ENCODE measurements at regions not wholly inside any gene's neighbourhood (a gene's known extent, or its start where the extent isn't known, plus 50 kb on each side); places are given as distances from the start of the nearest gene placed in this dataset.

DNA sequence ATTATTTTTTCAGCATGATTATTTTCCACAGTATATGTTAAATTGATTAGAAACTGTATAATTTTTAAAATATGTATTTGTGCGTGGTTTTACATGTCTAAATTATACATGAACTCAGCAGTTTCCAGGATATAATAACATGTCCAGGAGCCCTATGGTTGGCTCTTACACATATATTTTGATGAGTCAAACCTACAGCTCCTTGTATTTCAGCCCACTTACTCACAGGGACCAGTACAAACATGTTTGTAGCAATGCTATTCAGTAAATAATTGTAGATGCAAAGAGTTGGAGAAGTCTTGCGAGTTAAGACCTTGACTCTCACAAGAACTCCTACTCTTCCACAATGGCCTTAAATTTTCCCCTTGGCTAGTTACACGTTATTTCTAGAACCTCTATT is 107.2 kb upstream of the SASH1 start:
- intact Hi-C loops (cut with DNase I): no loop called here
- no peak for DNase-seq (ENCODE audit: low spot score)

DNA sequence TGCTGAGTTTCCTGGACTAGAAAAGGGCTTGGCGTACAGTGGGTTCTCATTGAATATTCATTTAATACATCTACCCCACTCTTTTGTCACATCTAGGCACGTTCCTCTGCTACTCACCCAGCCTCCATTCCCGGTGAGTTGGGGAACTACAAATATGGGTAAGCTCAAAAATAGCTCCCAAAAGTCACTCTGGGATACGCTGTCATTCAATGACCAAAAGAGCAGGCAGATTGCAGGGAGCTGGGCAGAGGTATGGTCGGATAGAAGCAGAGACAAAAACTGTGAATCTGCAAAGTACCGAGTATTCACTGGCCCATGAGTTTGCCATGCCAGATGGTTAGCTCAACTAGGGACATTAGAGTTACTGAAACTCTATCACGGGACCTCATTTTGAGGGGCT is 103.9 kb upstream of the SASH1 start:
- intact Hi-C loops (cut with DNase I): no loop called here
- no peak for DNase-seq (ENCODE audit: low spot score)

DNA sequence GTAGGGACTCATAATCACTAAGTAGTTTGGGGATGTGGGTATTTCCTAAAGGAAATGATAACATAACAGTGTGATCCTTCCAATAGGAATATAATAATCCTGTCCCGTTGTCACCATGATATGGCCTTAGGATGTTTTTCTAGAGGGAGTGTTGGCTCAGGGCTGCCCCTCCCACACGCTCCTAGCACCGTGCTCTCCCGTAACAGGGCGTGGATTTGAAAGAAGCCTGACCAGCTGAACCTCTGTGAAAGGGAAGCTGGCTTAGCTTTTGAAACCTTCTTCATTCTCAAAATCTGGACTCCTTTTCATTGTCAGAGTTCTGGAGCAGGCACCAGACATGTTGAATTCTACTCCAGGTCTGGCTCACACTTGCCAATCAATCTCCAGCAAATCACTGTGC is 103.4 kb upstream of the SASH1 start:
- DNase-seq (ENCODE audit: low spot score): no peak
- intact Hi-C loops (cut with DNase I): no loop called here

DNA sequence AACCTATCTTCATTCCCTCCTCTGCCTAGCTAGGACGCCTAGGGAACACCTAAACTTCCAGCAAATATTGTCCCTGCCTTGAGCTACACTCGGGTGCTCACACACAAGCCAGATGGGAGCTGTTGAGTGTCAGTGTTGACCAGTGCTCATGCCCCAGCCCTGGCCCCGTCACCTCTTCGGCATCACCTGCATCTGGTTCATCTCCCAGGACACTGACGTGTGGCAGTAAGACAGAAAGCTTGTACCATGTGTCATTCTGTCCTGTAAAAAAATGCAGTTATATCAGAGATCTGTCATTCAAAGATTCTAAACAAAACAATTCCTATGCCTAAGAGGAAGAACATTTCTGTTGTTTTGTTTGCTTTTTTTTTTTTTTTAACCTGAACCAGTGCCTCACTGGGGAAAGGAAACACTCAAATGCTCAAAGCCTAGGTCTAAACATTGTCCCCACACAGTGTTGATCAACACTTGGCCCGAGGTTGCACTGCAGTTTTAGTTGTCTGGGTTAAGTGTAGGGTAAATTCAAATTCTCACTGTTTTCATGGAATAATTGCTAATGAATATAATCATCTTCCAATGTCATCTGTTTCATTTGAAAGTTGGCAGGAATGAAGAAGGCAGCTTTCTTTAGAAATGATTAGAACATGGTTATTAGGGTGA is 102.7 kb upstream of the SASH1 start:
- intact Hi-C loops (cut with DNase I): loop anchor here in 1 of 2 donors (10.0 kb wide), 1 partner anchor 55 kb away; no protein-coding TSS in a partner anchor
- no peak for DNase-seq (ENCODE audit: low spot score)

DNA sequence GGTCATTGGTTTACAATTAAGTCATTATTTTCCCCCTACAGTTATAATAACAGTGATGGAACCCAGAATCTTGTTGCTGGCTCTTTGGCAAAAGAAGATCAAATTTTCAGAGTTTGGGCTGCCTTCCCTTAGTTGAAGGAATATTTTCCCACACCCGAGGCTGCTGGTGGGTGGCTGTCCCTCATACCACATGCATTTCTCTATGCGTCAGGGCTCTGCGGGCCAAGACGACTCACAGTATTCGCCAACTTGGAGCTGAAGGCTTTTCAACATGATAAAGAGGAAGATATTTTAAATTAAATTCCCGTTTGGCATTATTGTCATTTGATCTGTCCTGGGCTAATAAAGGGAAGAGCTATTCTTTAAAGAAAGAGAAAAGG is 102.2 kb upstream of the SASH1 start:
- intact Hi-C loops (cut with DNase I): loop anchor here in 1 of 2 donors (10.0 kb wide), 1 partner anchor 56 kb away; no protein-coding TSS in a partner anchor
- DNase-seq (ENCODE audit: low spot score): no peak

DNA sequence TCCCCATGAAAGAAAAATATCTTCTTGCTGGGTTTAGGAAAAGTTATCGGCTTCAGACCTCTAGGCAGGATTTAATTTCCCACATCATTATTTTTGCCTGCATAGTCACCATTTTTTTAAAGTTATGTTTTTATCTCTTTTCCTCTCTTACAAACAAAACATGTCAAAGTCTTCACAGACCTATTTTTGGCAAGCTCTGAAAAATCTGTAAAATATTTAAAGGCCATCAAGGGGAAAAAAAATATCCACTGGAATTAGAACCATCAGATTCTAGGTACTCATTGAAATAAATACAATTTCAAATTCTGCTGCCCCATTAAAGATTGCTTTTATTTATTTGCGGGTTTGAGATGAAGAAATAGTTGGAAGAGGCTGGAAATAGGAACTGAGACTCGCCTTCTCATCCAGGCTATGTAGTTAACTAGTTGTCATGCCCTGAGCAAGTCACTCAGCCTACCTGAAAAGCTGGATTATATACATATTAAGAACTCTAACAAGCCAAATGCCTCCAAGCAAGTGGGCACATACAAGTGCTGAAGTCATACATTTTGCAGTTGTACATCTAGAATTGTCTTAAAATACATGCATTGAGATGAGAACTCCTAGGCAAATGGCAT is 101.7 kb upstream of the SASH1 start:
- no peak for DNase-seq (ENCODE audit: low spot score)
- intact Hi-C loops (cut with DNase I): loop anchor here in 1 of 2 donors (10.0 kb wide), 1 partner anchor 56 kb away; no protein-coding TSS in a partner anchor

DNA sequence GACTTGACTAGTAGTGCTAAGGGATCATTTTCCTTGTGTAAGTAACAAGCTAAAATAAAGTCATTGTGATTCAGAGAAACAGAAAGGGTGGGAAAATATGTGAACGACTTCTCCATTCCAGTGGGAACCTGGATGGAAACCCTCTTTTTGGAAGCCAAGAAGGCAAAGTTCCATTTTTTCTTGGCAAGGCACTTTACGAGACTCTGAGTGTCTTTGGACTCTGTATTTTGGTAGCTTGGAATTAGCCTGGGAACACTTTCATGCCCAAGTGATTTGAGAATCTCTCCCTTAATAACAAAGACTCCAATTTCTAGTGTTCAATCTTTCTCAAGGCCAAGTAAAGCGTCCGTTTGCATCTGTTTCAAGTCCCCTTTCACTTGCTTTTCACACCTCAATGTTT is 100.5 kb upstream of the SASH1 start:
- DNase-seq (ENCODE audit: low spot score): no peak
- intact Hi-C loops (cut with DNase I): loop anchor here in 1 of 2 donors (10.0 kb wide), 1 partner anchor 57 kb away; no protein-coding TSS in a partner anchor

DNA sequence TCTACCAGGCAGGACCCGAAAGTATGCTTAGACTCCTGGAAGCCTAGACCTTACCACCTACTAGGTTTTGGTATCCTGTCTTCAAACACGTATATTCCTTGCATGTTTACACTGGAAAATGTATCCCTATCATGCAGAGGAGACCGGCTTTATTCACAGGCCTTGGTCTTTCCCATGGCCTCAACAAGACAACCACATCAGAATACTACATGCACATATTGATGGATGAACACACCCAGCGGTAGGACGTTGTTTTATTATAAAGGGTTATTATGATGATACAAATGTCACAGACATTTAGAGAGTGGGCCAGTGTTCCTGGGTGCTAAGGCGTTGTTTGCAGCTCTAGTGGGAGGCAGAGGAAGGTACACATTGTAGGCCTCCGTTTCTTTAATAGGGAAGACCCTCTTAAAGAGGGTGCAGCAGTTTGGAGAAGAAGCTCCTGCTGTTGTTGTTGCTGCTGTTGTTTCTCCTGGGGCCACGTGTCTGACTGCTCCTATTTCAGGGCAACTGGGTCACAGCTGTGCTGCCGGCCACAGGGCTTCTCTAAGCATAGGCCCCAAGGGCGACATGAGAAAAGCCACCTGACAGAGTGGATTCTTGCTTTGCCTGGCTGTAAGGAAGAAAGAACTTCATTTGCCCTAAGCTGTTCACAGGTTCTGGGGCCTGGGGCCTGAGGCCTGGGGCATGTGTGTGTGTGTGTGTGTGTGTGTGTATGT is 98.3 kb upstream of the SASH1 start:
- no peak for DNase-seq (ENCODE audit: low spot score)
- intact Hi-C loops (cut with DNase I): loop anchor here in 1 of 2 donors (10.0 kb wide), 1 partner anchor 60 kb away; no protein-coding TSS in a partner anchor

DNA sequence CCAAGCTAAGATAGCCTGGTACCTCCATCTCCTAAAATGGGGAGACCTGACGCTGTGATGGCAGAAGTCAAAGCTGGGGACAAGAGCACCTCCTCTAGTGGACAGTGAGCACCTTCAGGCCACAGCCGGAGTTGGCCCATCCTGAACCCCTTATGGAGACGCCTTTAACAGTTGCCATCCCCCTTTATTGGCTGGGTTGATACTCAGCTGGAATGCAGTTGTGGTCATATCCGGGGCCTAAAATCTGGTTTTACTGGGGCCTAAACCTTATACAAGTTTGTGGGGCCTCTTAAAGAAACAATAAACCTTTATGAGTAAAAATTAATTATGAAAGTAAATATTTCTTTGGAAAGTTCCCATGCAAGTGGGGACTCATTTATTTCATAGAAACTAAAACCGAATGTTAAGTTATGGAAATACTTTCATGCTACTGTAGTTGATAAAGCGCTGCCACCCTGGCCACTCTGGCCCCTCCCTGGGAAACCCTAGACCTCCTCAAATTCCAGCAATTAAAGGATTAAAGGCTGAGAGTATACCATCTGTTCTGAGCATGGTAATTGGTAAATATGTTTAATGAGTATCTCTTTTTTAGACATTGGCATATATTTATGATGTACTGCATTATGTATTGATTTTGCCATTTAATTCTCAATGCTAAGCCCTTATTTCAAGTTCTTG is 95.1 kb upstream of the SASH1 start:
- intact Hi-C loops (cut with DNase I): loop anchor here in 1 of 2 donors (10.0 kb wide), 1 partner anchor 63 kb away; no protein-coding TSS in a partner anchor
- DNase-seq (ENCODE audit: low spot score): no peak

DNA sequence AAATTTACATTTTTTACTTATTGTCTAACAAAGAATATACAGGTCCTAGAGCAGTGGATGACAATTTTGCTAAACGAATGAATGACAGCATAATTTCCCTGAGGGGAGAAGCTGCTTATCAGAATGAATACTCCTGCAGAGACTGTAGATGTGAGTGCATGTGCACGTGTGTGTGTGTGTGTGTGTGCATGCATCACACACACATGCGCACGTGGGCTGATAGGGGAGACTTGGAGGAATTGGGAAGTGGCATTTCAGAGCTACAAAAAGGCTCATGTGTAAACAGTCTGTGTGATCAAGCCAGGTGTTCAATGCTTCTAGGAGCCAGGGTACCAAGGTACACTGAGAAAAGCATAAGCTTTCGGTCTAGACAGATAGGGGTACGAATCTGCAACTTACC is 93.5 kb upstream of the SASH1 start:
- DNase-seq (ENCODE audit: low spot score): no peak
- intact Hi-C loops (cut with DNase I): loop anchor here in 1 of 2 donors (10.0 kb wide), 1 partner anchor 64 kb away; no protein-coding TSS in a partner anchor

DNA sequence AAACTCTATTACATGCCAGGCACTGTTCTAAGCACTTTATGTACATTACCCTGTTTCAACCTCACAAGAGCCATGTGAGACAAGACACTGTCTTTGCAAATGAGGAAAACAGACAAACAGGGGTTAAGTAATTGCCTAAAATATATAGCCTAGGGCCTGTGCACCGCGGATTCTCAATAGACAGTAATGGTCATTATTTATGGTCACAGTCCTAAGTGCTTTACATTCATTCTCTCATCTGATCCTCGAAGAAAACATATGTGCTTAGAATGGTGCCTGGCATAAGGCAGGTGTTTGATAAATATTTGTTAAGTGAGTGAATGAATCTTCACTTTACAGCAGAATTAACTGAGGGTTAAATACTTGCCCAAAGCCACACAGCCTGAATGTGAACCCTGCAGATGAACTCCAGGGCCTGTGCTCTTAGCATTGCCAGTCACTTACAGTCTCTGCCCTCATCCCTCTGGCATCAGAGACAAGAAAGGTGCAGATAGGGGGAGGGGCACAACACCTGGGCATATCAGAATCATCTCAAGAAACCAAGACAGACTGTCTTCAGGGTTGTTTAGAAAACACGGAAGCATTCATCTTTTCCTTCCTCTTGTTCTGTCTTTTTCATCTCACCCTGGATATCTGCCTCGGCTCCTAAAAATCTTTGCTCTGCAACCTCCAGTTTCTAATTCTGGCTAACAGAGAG is 92.8 kb upstream of the SASH1 start:
- intact Hi-C loops (cut with DNase I): loop anchor here in 1 of 2 donors (10.0 kb wide), 1 partner anchor 65 kb away; no protein-coding TSS in a partner anchor
- DNase-seq (ENCODE audit: low spot score): no peak

DNA sequence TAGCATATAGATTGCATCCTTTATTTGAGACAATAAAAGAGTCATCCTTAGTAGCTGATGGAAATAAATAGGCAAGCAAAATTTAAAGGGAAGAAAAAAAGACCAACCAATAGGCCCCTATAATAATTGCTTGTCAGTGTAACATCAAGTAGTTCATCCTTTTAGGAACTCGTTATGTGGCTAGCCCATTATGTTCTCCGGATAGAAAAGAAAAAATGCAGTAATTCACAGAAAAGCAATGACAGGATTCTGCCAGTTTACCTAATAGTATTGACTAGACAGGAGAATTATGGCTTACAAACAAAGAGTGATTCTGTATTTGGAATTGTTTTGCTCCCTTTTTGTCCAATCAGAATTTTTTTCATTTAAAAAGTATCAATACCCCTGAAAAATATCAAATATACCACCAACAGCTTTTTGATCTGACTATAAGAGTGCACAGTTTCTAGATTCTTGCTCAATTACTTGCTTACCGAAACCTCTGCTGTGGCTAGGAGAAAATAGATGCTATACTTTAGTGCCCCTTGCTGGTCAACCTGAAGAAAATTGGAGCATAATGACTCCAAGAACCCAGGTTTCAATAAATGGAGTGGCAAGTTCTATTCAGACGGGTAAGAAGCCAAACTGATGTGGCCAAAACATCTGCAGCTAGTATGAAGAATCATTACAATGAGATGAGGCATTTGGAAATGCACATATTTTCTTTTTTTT is 91.5 kb upstream of the SASH1 start:
- intact Hi-C loops (cut with DNase I): no loop called here
- no peak for DNase-seq (ENCODE audit: low spot score)

DNA sequence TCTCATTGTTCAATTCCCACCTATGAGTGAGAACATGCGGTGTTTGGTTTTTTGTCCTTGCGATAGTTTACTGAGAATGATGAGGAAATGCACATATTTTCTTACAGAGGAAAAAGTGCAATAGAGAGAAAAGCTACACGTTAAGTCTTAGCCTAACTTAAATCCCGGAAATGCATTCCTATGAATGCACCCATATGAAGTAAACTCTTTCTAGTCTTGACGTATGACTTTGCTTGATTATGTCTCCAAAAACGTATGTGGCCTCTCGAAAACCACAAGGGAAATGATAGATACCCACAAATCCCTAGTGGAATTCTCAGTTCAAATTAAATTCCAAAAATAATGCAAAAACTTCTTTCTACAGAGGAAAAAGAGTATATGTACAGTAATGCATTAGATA is 90.7 kb upstream of the SASH1 start:
- intact Hi-C loops (cut with DNase I): no loop called here
- no peak for DNase-seq (ENCODE audit: low spot score)

DNA sequence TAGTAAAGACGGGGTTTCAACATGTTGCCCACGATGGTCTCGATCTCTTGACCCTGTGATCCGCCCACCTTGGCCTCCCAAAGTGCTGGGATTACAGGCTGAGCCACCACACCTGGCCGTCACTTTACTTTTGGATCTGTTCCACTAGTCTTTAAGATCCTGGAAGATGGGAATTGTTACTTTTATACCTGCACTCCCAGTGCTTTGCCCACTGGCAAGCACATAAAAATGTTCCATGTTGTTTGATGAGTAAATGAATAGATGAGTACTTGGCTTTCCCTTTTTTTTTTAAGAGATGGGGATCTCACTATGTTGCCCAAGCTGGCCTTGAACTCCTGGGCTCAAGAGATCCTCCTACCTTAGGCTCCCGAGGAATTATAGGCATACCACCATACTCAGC is 84.8 kb upstream of the SASH1 start:
- no peak for DNase-seq (ENCODE audit: low spot score)
- intact Hi-C loops (cut with DNase I): no loop called here

DNA sequence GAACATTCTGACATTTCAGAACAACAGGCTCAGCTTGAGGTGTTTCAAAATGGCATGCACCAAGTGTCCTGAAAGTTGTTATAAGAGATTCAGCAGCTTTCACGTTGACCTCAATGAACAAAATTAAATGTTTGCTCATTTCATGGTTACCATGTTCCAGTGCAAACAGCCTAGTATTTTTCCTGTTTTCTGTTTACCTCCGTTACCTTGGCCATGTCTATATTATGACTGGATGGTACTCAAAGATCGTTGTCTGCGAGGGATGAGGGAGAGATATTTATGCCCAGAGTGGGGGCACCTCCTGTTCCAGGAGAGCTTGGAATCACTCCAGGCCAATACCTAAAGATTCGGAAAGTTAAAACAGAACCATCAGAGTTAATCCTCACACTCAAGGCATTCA is 83.8 kb upstream of the SASH1 start:
- intact Hi-C loops (cut with DNase I): no loop called here
- no peak for DNase-seq (ENCODE audit: low spot score)

DNA sequence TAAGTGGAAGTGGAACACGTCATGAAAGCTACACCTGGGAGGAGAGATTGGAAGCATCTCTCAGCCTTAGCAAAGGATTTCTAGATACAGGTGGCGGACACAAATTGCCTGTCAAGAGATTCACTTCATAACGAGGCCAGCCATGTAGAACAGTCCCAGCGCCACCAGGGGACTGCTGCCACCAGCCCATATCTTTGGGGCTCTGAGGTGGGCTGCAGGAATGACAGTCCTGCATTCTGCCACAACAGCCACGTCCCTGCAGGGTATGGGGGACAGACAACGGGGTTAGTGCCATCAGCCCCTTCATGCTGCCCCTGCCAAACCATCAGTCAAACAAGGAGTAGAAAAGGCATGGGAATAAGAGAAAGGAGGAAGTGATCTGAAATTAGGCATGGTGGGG is 81.2 kb upstream of the SASH1 start:
- no peak for DNase-seq (ENCODE audit: low spot score)
- intact Hi-C loops (cut with DNase I): no loop called here

DNA sequence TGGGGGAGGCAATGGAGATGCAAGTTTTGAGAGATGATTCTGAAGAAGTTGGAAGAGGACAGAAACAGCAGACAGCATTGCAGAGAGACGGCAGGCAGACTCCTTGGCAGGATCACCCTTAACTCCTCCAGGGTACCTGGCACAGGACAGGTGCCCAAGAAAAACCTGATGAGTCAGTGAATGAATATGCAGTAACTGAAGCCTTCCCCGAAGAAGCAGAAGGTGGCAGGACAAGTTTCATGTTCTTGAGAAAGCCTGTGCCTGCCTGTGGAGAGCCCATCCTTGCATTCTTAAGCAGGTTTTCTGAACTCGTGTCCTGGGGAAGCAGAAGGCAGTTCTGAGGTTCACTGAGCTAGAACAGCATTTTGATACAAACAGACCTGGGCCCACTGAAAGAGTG is 79.6 kb upstream of the SASH1 start:
- no peak for DNase-seq (ENCODE audit: low spot score)
- intact Hi-C loops (cut with DNase I): no loop called here

DNA sequence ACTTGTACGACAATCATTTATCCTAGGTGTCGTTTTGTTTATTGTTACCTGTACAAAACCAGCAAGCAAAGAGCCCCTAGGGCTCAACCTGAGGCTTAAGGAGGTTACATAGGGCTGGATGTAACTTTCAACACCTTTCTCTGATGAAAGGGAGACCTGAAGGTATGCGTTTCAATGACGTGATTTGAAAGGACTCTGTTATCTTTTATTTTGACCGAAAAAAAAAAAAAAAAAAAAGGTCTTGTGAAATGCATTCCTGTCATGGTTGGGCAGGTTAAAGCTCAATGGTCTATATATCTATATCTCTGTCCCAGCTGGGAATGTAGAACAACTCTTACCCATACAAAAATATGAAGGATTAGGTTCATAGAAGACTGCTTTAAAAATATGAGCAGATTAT is 78.7 kb upstream of the SASH1 start:
- no peak for DNase-seq (ENCODE audit: low spot score)
- intact Hi-C loops (cut with DNase I): no loop called here

DNA sequence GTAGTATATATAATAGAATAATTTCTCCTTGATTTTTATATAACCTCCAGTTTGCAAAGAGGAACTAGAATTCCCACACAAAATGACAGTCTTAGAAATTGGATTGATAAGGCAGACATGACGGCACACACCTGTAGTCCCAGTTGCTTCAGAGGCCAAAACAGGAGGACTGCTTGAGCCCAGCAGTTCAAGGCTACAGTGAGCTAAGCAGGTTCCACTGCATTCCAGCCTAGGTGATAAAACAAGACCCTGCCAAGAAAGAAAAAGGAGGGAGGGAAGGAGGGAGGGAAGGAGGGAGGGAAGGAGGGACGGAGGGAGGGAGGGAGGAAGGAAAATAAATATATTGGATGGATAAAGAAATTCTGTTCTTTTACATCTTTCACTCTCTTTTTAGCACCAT is 77.6 kb upstream of the SASH1 start:
- intact Hi-C loops (cut with DNase I): no loop called here
- no peak for DNase-seq (ENCODE audit: low spot score)

Data from posterior vena cava (tissue), 2 donors.